GM11168 (cell line): ENCODE measurements at regions not wholly inside any gene's neighbourhood (a gene's known extent, or its start where the extent isn't known, plus 50 kb on each side); places are given as distances from the start of the nearest gene placed in this dataset.
"Not testable (repeated sequence)": the region's sequence is repeated elsewhere in the genome, so short reads cannot be mapped to it uniquely, and the experiment has no call there.

Experiments
- in situ Hi-C: fragments of 300-500 bp; cut with MboI; formaldehyde crosslinking; loops from one replicate; pipeline ENCODE4 v1.12.0; 2022; ENCODE audit warnings: low sequenced_read_pairs; ENCODE audit not compliant: unreplicated experiment

DNA sequence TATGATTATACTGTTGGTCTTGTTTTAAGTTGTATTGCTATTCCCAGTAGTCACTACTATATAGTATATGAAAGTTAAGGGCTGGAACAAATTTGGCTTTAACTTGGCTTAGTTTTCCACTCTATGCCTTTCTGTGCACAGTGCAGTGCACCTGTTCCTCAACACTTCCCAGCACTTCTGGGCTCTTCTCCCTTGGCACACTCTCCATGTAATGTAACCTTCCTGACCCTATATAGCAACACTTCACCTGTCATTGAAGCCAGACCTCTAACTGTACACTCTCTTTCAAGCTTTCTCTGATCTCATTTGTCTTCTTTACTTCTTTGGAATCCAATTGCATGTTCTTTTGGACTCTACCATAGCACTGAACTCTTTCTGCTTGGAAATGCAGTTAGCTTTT lies 83.9 kb upstream of the SMIM30 start:
- in situ Hi-C loops, result no loop called here

DNA sequence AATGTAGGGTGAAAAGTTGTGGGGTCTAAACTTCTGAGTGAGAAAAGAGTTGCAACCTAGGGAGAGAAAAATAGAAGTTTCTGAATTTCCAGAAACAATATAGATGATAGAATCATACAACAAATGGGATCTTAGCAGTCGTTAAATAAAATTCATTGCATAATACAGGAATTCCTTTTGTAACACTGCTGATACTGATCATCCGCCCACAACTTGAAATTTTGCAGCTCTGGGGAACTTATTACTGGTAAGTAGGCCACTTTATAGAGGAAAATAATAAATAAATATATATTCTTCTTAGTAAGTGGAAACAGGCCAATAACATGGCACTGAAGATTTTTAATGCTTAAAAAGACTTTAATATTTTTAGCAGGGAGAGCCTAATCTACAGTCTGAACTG lies 81.9 kb upstream of the SMIM30 start:
- in situ Hi-C loops, result no loop called here

DNA sequence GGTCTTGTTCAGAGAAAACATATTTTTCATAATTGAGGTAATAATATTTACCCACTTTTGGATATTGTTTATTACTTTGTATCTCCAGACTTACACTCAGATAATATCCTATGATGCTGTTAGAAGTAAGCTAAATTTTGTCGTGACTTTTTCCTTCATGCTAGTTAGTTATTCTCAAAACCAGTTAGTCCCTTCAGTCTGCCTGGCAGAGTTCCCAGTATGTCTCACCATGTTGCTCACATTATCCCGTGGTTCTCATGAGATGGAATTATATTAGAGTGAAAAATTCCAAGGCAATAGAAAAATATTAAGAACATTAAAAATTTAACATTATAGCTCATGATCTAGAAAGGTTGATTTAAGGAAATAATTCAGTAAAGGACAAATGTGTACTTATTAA lies 81.5 kb upstream of the SMIM30 start:
- in situ Hi-C loops, result no loop called here

DNA sequence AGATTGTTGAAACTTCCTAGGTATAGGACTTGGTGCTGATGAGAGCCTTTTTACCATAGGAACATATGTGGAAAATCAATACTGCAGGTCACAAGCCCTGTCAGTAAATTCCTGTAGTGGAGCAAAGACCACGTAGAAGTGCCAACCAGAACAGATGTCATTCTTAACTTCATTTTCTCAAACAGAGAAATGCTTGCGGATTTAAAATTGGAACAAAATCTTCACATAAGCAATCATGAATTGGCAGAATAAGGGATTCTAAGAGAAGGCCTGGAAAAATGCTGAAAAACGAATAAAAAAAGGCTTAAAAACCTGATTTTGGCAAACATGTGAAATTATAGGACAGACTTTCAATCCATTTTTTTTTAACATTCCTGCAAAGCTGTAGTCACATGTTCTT lies 80.8 kb upstream of the SMIM30 start:
- in situ Hi-C loops, result no loop called here

DNA sequence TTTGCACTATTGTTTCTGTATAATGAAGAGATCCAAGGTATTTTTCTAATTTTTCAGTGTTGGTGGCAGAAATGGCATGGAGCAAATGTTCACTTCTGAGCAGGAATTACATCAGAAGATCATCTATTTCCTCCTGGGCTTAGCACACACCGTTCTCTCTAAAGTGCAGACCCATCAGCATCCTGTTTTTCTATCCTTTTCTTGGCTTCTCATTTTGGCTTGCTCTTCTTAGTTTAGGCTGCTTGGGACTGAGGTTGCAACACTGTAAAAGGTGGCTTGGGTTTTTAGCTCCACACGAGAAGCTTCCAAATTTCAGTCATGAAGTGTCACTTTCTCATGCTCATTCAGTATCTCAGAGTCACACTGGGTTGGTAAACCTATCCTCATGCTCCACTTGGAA lies 79.9 kb upstream of the SMIM30 start:
- in situ Hi-C loops, result no loop called here

DNA sequence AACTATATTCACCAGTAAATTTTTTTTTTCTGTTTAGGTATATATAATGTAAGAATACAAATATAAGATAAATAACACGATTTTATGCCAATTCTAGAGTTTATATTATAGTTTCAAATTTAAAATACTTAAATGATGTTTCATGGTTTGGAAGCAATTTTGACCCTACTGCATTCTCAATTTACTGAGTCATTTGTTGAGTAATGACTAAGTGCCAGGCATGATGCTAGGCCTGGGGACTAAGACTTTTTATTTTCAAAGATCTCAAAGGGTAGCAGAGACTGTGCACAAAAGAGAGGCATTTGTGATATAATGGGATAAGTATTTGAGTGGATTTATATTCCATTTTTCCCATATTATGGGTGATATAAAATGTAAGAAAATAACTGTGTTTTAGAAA lies 78.9 kb upstream of the SMIM30 start:
- in situ Hi-C loops, result no loop called here

DNA sequence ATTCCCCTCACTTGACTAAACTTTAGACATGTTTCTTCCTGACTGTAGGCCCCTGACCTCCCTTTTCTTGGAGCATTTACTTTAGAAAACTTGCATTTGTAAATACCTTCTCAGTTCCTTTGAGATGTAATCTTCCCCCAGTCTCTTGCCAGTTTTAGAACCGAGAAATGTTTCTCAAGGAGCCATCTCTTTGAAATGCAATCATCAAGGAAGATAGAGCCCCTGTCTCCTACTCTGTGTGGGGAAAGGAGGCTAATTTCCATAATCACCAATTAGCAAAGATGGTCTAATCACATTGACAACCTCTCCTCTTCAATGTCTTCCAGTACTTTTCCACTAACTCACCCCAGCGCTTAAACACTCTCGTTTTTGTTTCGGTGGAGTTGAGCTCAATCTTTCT lies 70.0 kb upstream of the SMIM30 start:
- in situ Hi-C loops, result no loop called here

DNA sequence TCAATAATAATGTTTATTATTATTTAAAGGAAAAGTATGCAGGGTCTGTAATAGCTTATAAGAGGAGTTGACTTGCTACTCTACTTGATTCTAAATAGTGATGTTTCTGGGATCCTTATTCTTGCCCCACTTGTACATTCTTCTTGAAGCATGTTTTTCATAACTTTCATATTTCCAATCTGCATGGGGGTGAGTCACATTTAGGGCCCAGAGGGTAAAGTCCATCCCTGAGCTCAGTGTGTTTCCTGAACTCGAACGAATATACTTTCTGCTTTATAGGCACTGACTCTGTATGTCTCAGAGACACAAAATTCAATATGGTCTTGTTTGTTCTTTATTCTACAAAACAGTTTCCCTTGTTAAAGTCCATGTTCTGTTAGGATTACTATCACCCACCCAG lies 61.0 kb upstream of the SMIM30 start:
- in situ Hi-C loops, result no loop called here

DNA sequence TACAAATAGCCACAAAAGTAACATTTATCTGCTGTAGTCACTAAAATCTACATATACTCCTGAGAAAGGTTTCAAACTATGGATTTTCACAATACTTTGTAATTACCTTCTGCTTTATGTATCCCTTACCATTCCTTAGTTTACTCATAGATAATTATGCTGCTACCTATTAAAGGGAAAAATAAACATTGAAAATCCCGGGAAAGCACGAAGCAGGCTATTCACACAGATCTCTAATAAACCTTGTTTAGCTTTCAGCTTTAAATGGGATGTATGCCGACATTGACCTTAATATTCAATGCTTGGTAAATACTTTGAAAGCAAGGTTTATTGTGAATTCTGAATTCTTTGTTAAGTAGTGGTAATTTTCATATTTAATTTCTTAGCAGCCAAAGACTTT lies 58.5 kb upstream of the SMIM30 start:
- in situ Hi-C loops, result no loop called here

DNA sequence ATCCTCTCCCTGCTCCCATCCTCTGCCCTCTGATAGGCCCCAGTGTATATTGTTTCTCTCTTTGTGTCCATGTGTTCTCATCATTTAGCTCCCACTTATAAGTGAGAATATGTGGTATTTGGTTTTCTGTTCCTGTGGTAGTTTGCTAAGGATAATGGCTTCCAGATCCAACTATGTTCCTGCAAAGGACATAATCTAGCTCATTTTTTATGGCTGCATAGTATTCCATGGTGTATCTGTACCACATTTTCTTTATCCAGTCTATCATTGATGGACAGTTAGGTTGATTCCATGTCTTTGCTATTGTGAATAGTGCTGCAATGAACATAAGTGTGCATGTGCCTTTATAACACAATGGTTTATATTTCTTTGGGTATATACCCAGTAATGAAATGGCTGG lies 57.8 kb upstream of the SMIM30 start:
- in situ Hi-C loops, result not testable (repeated sequence)

DNA sequence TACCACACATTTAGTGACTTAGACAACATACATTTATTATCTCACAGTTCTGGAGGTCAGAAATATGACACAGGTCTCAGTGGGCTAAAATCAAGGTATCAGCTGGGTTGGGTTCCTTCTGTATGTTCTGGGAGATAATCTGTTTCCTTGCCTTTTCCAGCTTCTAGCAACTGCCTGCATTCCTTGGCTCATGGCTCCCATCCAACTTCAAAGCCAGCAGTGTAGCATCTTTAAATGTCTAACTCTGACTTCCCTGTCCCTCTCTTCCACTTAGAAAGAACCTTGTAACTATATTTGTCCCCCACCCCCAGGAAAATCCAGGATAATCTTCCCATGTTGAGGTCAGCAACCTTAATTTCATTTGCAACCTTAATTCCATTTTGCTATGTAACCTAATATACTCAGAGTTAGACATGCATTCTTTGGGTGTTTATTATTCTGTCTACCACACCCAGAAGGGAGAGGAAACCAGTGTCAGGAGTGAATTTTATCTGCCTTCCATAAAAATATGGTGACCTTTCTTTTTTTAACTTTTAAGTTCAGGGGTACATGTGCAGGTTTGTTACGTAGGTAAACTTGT lies 57.3 kb upstream of the SMIM30 start:
- in situ Hi-C loops, result no loop called here

DNA sequence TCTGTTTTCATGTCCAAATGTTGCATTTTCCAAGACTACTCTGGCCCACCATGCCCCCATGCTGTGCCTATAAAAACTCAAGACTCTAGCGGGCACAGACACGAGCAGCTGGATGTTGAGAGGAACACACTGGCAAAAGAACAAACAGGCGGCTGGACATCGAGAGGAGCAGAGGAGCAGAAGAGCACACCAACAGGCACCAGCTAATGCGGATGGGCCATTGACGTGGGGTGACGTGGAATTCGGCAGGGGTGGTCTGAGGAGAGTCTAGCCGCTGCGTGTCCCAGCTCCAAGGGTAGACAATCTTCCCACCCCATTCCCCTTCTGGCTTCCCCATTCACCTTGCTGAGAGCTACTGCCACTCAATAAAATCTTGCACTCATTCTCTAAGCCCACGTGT lies 54.4 kb upstream of the SMIM30 start:
- in situ Hi-C loops, result loop anchor here (25.0 kb wide), 1 partner anchor 240 kb away; no protein-coding TSS in a partner anchor

DNA sequence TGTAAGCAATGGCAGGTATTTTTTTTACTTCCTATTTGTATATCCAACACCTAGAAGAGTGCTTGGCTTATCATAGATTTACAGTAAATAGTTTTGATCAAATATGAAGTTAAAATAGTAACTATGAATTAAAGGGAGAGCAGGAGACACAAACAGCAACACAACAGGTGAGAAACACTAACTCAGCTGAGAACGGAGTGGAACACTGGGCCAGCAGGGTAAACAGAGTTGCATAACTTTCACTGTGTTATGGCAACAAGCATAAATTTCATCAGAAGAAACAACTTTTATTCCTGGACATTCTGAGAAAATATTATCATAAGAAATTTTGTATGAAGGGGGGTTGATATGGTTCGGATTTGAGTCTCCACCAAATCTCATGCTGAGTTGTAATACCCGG lies 52.2 kb upstream of the SMIM30 start:
- in situ Hi-C loops, result loop anchor here (25.0 kb wide), 1 partner anchor 242 kb away; no protein-coding TSS in a partner anchor
